Activated naive CD4-positive, alpha-beta T cell treated with anti-CD3 and anti-CD28 coated beads for 36 hours (primary cell): ENCODE measurements at regions not wholly inside any gene's neighbourhood (a gene's known extent, or its start where the extent isn't known, plus 50 kb on each side); places are given as distances from the start of the nearest gene placed in this dataset.
A peak's percentile ranks its signal among the peaks of the same experiment; 100 is the strongest.

Source experiments
- CTCF ChIA-PET: fragments of 350-600 bp; sonication (Branson Sonifier 250); formaldehyde crosslinking; loops from one replicate; lab custom pipeline; 2021; ENCODE audit warnings: antibody characterized with exemption; lab: Charles Lee
- DNase-seq: peaks from one replicate; pipeline ENCODE4 v3.0.0-alpha.2; 2020
- H3K27ac Mint-ChIP-seq: one replicate; pipeline ENCODE4 v1.8.0; 2021; ENCODE audit warnings: mild to moderate bottlenecking, mixed read lengths
- H3K27me3 Mint-ChIP-seq: one replicate; pipeline ENCODE4 v1.8.0; 2021; ENCODE audit warnings: low read depth, mixed read lengths
- H3K36me3 Mint-ChIP-seq: one replicate; pipeline ENCODE4 v1.8.0; 2021; ENCODE audit warnings: low read depth, mixed read lengths
- H3K4me1 Mint-ChIP-seq: one replicate; pipeline ENCODE4 v1.8.0; 2021; ENCODE audit warnings: low read depth, mixed read lengths
- H3K4me3 Mint-ChIP-seq: one replicate; pipeline ENCODE4 v1.8.0; 2021; ENCODE audit warnings: mild to moderate bottlenecking, moderate library complexity, mixed read lengths
- H3K9me3 Mint-ChIP-seq: one replicate; pipeline ENCODE4 v1.8.0; 2021; ENCODE audit warnings: mixed read lengths
- intact Hi-C: fragments of 100-400 bp; cut with micrococcal nuclease; formaldehyde crosslinking; loops from one replicate; pipeline ENCODE4 v1.15.1; 2023

- H3K27ac Mint-ChIP-seq: no peak overlapping the region
- H3K36me3 Mint-ChIP-seq: no peaks in the 10 kb centered on the region
- intact Hi-C loops: no loop called here
- no peaks in the 10 kb centered on the region for H3K27me3 Mint-ChIP-seq
- H3K9me3 Mint-ChIP-seq: no peaks in the 10 kb centered on the region
- DNase-seq: no peak
- H3K4me3 Mint-ChIP-seq: no peak overlapping the region
- no peaks in the 10 kb centered on the region for H3K4me1 Mint-ChIP-seq
- CTCF ChIA-PET: no interaction called here
Measured at GRCh38 chr2:164439885-164440284, 181.4 kb downstream of the GRB14 start.

- intact Hi-C loops: no loop called here
- DNase-seq: no peak
- H3K27ac Mint-ChIP-seq: no peak overlapping the region
- H3K4me1 Mint-ChIP-seq: no peaks in the 10 kb centered on the region
- H3K9me3 Mint-ChIP-seq: no peaks in the 10 kb centered on the region
- no peaks in the 10 kb centered on the region for H3K36me3 Mint-ChIP-seq
- H3K4me3 Mint-ChIP-seq: no peak overlapping the region
- CTCF ChIA-PET: no interaction called here
- no peaks in the 10 kb centered on the region for H3K27me3 Mint-ChIP-seq
Measured at GRCh38 chr2:164439235-164439634, 182.0 kb downstream of the GRB14 start.

GRCh38 chr2:164438490-164439205, 182.6 kb downstream of the GRB14 start:
- CTCF ChIA-PET: no interaction called here
- H3K27ac Mint-ChIP-seq: no peak overlapping the region
- DNase-seq: no peak
- no peak overlapping the region for H3K4me3 Mint-ChIP-seq
- no peaks in the 10 kb centered on the region for H3K9me3 Mint-ChIP-seq
- no peaks in the 10 kb centered on the region for H3K36me3 Mint-ChIP-seq
- H3K4me1 Mint-ChIP-seq: no peaks in the 10 kb centered on the region
- H3K27me3 Mint-ChIP-seq: no peaks in the 10 kb centered on the region
- intact Hi-C loops: no loop called here

GRCh38 chr2:164436131-164436530, 185.2 kb downstream of the GRB14 start:
- no peaks in the 10 kb centered on the region for H3K36me3 Mint-ChIP-seq
- H3K27ac Mint-ChIP-seq: no peak overlapping the region
- no peaks in the 10 kb centered on the region for H3K4me1 Mint-ChIP-seq
- CTCF ChIA-PET: no interaction called here
- H3K9me3 Mint-ChIP-seq: no peaks in the 10 kb centered on the region
- H3K4me3 Mint-ChIP-seq: no peak overlapping the region
- intact Hi-C loops: no loop called here
- H3K27me3 Mint-ChIP-seq: no peaks in the 10 kb centered on the region
- DNase-seq: no peak

- H3K9me3 Mint-ChIP-seq: no peaks in the 10 kb centered on the region
- intact Hi-C loops: loop anchor here (1.0 to 2.0 kb wide), 2 partner anchors 1083 to 1261 kb away; no protein-coding TSS in a partner anchor
Measured at GRCh38 chr2:164430166-164430783, 191.0 kb downstream of the GRB14 start.

GRCh38 chr2:164429354-164429753, 191.9 kb downstream of the GRB14 start:
- H3K36me3 Mint-ChIP-seq: no peaks in the 10 kb centered on the region
- intact Hi-C loops: no loop called here
- CTCF ChIA-PET: no interaction called here
- DNase-seq: no peak
- H3K4me3 Mint-ChIP-seq: no peak overlapping the region
- H3K4me1 Mint-ChIP-seq: no peaks in the 10 kb centered on the region
- H3K27ac Mint-ChIP-seq: no peak overlapping the region
- H3K9me3 Mint-ChIP-seq: peaks cover 2% of the 10 kb centered on the region
- no peaks in the 10 kb centered on the region for H3K27me3 Mint-ChIP-seq

More at GRCh38 chr2:164430166-164430783, 191.0 kb downstream of the GRB14 start:
- no peak overlapping the region for H3K27ac Mint-ChIP-seq
- H3K27me3 Mint-ChIP-seq: no peaks in the 10 kb centered on the region
- no peaks in the 10 kb centered on the region for H3K4me1 Mint-ChIP-seq
- no peak overlapping the region for H3K4me3 Mint-ChIP-seq
- H3K36me3 Mint-ChIP-seq: no peaks in the 10 kb centered on the region
- CTCF ChIA-PET: no interaction called here
- DNase-seq: peak; percentile 14

- DNase-seq: no peak
- peaks cover 2% of the 10 kb centered on the region for H3K9me3 Mint-ChIP-seq
- H3K27me3 Mint-ChIP-seq: no peaks in the 10 kb centered on the region
- H3K36me3 Mint-ChIP-seq: no peaks in the 10 kb centered on the region
- H3K27ac Mint-ChIP-seq: no peak overlapping the region
- CTCF ChIA-PET: no interaction called here
- intact Hi-C loops: no loop called here
- no peak overlapping the region for H3K4me3 Mint-ChIP-seq
- H3K4me1 Mint-ChIP-seq: no peaks in the 10 kb centered on the region
Measured at GRCh38 chr2:164427111-164427510, 194.2 kb downstream of the GRB14 start.

GRCh38 chr2:164420787-164421186, 200.5 kb downstream of the GRB14 start:
- no peaks in the 10 kb centered on the region for H3K4me1 Mint-ChIP-seq

GRCh38 chr2:164412831-164413230, 208.5 kb downstream of the GRB14 start:
- Mint-ChIP-seq H3K4me3 (no peak overlapping the region), H3K27me3 (no peaks in the 10 kb centered on the region), H3K9me3 (peaks cover 7% of the 10 kb centered on the region), H3K4me1 (no peaks in the 10 kb centered on the region), H3K27ac (no peak overlapping the region), H3K36me3 (no peaks in the 10 kb centered on the region)
- intact Hi-C loops: no loop called here
- no peak for DNase-seq
- CTCF ChIA-PET: no interaction called here

More at GRCh38 chr2:164420787-164421186, 200.5 kb downstream of the GRB14 start:
- intact Hi-C loops: no loop called here
- H3K4me3 Mint-ChIP-seq: no peak overlapping the region
- peaks cover 8% of the 10 kb centered on the region for H3K9me3 Mint-ChIP-seq
- CTCF ChIA-PET: no interaction called here
- H3K36me3 Mint-ChIP-seq: no peaks in the 10 kb centered on the region
- H3K27ac Mint-ChIP-seq: no peak overlapping the region
- DNase-seq: no peak
- H3K27me3 Mint-ChIP-seq: no peaks in the 10 kb centered on the region

- no peak overlapping the region for H3K27ac Mint-ChIP-seq
- H3K36me3 Mint-ChIP-seq: no peaks in the 10 kb centered on the region
- H3K4me1 Mint-ChIP-seq: no peaks in the 10 kb centered on the region
- intact Hi-C loops: no loop called here
- DNase-seq: no peak
- no peak overlapping the region for H3K4me3 Mint-ChIP-seq
- CTCF ChIA-PET: no interaction called here
- H3K9me3 Mint-ChIP-seq: peaks cover 4% of the 10 kb centered on the region
- H3K27me3 Mint-ChIP-seq: no peaks in the 10 kb centered on the region
Measured at GRCh38 chr2:164389411-164389810, 231.9 kb downstream of the GRB14 start.

- CTCF ChIA-PET: no interaction called here
- no peaks in the 10 kb centered on the region for H3K4me1 Mint-ChIP-seq
Measured at GRCh38 chr2:164388511-164388910, 232.8 kb downstream of the GRB14 start.

GRCh38 chr2:164386231-164386630, 235.1 kb downstream of the GRB14 start:
- CTCF ChIA-PET: no interaction called here
- H3K27ac Mint-ChIP-seq: no peak overlapping the region
- no peaks in the 10 kb centered on the region for H3K36me3 Mint-ChIP-seq
- DNase-seq: no peak
- intact Hi-C loops: no loop called here
- H3K4me1 Mint-ChIP-seq: no peaks in the 10 kb centered on the region
- H3K4me3 Mint-ChIP-seq: no peak overlapping the region
- H3K27me3 Mint-ChIP-seq: no peaks in the 10 kb centered on the region
- H3K9me3 Mint-ChIP-seq: peaks cover 4% of the 10 kb centered on the region

More at GRCh38 chr2:164388511-164388910, 232.8 kb downstream of the GRB14 start:
- H3K27ac Mint-ChIP-seq: no peak overlapping the region
- intact Hi-C loops: no loop called here
- no peak overlapping the region for H3K4me3 Mint-ChIP-seq
- no peak for DNase-seq
- peaks cover 4% of the 10 kb centered on the region for H3K9me3 Mint-ChIP-seq
- no peaks in the 10 kb centered on the region for H3K36me3 Mint-ChIP-seq
- no peaks in the 10 kb centered on the region for H3K27me3 Mint-ChIP-seq

- Mint-ChIP-seq H3K27ac (no peak overlapping the region), H3K4me1 (no peaks in the 10 kb centered on the region), H3K9me3 (peaks cover 1% of the 10 kb centered on the region), H3K36me3 (no peaks in the 10 kb centered on the region), H3K4me3 (no peak overlapping the region), H3K27me3 (no peaks in the 10 kb centered on the region)
- CTCF ChIA-PET: no interaction called here
- intact Hi-C loops: no loop called here
- no peak for DNase-seq
Measured at GRCh38 chr2:164384434-164384833, 236.8 kb downstream of the GRB14 start.
